ENCODE measurements at regions not wholly inside any gene's neighbourhood (a gene's known extent, or its start where the extent isn't known, plus 50 kb on each side); places are given as distances from the start of the nearest gene placed in this dataset.

- H3K4me3 Mint-ChIP-seq = no peak overlapping the region
- no peaks in the 10 kb centered on the region for H3K4me1 Mint-ChIP-seq (ENCODE audit: low read depth)
- H3K9me3 Mint-ChIP-seq = no peaks in the 10 kb centered on the region
- no peak for DNase-seq
- H3K27ac Mint-ChIP-seq = no peak overlapping the region
- peaks cover 2% of the 10 kb centered on the region for H3K27me3 Mint-ChIP-seq (ENCODE audit: low read depth)
- CTCF ChIA-PET = interaction anchor here (0.5 kb wide), 1 partner anchor 28 kb away, joined by 3 read pairs; no protein-coding TSS in a partner anchor
- H3K36me3 Mint-ChIP-seq (ENCODE audit: low read depth) = no peaks in the 10 kb centered on the region
- intact Hi-C loops (cut with micrococcal nuclease) = no loop called here
Measured at GRCh38 chr2:105181282-105181681, 60.3 kb upstream of the GPR45 start.

GRCh38 chr2:105183555-105184323, 57.8 kb upstream of the GPR45 start:
- no peaks in the 10 kb centered on the region for H3K9me3 Mint-ChIP-seq
- peaks cover 2% of the 10 kb centered on the region for H3K27me3 Mint-ChIP-seq (ENCODE audit: low read depth)
- H3K27ac Mint-ChIP-seq = no peak overlapping the region
- DNase-seq = no peak
- H3K4me3 Mint-ChIP-seq = no peak overlapping the region
- CTCF ChIA-PET = no interaction called here
- no peaks in the 10 kb centered on the region for H3K36me3 Mint-ChIP-seq (ENCODE audit: low read depth)
- intact Hi-C loops (cut with micrococcal nuclease) = no loop called here
- H3K4me1 Mint-ChIP-seq (ENCODE audit: low read depth) = no peaks in the 10 kb centered on the region

GRCh38 chr2:105184420-105184819, 57.1 kb upstream of the GPR45 start:
- Mint-ChIP-seq H3K4me1 (ENCODE audit: low read depth) (no peaks in the 10 kb centered on the region), H3K4me3 (no peak overlapping the region), H3K36me3 (ENCODE audit: low read depth) (no peaks in the 10 kb centered on the region), H3K27me3 (ENCODE audit: low read depth) (peaks cover 2% of the 10 kb centered on the region), H3K9me3 (no peaks in the 10 kb centered on the region), H3K27ac (no peak overlapping the region)
- CTCF ChIA-PET = no interaction called here
- intact Hi-C loops (cut with micrococcal nuclease) = no loop called here
- DNase-seq = no peak

GRCh38 chr2:105186967-105187498, 54.5 kb upstream of the GPR45 start:
- H3K27ac Mint-ChIP-seq = no peak overlapping the region
- H3K4me3 Mint-ChIP-seq = no peak overlapping the region
- no peak for DNase-seq
- no peaks in the 10 kb centered on the region for H3K36me3 Mint-ChIP-seq (ENCODE audit: low read depth)
- H3K27me3 Mint-ChIP-seq (ENCODE audit: low read depth) = peaks cover 13% of the 10 kb centered on the region
- H3K9me3 Mint-ChIP-seq = peaks cover 9% of the 10 kb centered on the region
- CTCF ChIA-PET = interaction anchor here (0.5 kb wide), 1 partner anchor 41 kb away, joined by 3 read pairs; no protein-coding TSS in a partner anchor
- no peaks in the 10 kb centered on the region for H3K4me1 Mint-ChIP-seq (ENCODE audit: low read depth)
- intact Hi-C loops (cut with micrococcal nuclease) = no loop called here

GRCh38 chr2:105187531-105187930, 54.0 kb upstream of the GPR45 start:
- Mint-ChIP-seq H3K4me1 (ENCODE audit: low read depth) (no peaks in the 10 kb centered on the region), H3K4me3 (no peak overlapping the region), H3K9me3 (peaks cover 9% of the 10 kb centered on the region), H3K27ac (no peak overlapping the region), H3K36me3 (ENCODE audit: low read depth) (no peaks in the 10 kb centered on the region), H3K27me3 (ENCODE audit: low read depth) (peaks cover 14% of the 10 kb centered on the region)
- no peak for DNase-seq
- intact Hi-C loops (cut with micrococcal nuclease) = no loop called here
- CTCF ChIA-PET = interaction anchor here (0.5 to 1.4 kb wide), 2 partner anchors 42 to 49 kb away, joined by 3 to 4 read pairs; no protein-coding TSS in a partner anchor

GRCh38 chr2:105188343-105188742, 53.2 kb upstream of the GPR45 start:
- H3K9me3 Mint-ChIP-seq = peaks cover 9% of the 10 kb centered on the region
- CTCF ChIA-PET = interaction anchor here (1.2 to 1.4 kb wide), 2 partner anchors 9 to 48 kb away, joined by 3 to 4 read pairs; no protein-coding TSS in a partner anchor
- intact Hi-C loops (cut with micrococcal nuclease) = no loop called here

More at GRCh38 chr2:105188343-105188742, 53.2 kb upstream of the GPR45 start:
- no peak for DNase-seq
- no peak overlapping the region for H3K4me3 Mint-ChIP-seq
- H3K36me3 Mint-ChIP-seq (ENCODE audit: low read depth) = no peaks in the 10 kb centered on the region
- no peaks in the 10 kb centered on the region for H3K4me1 Mint-ChIP-seq (ENCODE audit: low read depth)
- peaks cover 12% of the 10 kb centered on the region for H3K27me3 Mint-ChIP-seq (ENCODE audit: low read depth)
- H3K27ac Mint-ChIP-seq = no peak overlapping the region

All from activated naive CD4-positive, alpha-beta T cell treated with anti-CD3 and anti-CD28 coated beads for 36 hours (primary cell).